Endothelial cell of umbilical vein (primary cell): ENCODE measurements at regions not wholly inside any gene's neighbourhood (a gene's known extent, or its start where the extent isn't known, plus 50 kb on each side); places are given as distances from the start of the nearest gene placed in this dataset.

Source experiments
- BruUV-seq: library from RNA; stranded (reverse); fragments of 400-500 nt; replicated peaks from 2 replicates; lab custom pipeline; 2021; lab: Mats Ljungman, UMichigan
- CTCF ChIA-PET: fragments of 300-600, 350-600 bp; sonication (Branson Sonifier 250); formaldehyde crosslinking; loops from one replicate; lab custom pipeline; 2021; ENCODE audit warnings: antibody characterized with exemption, inconsistent platforms; lab: Charles Lee
- POLR2A ChIA-PET: fragments of 300-600, 350-600 bp; sonication (Branson Sonifier 250); formaldehyde crosslinking; loops from one replicate; lab custom pipeline; 2021; ENCODE audit warnings: antibody characterized with exemption, inconsistent platforms; lab: Charles Lee
- DNase-seq: peaks from one replicate; pipeline ENCODE4 v3.0.0-alpha.2; 2011; ENCODE audit warnings: low read depth, low spot score
- FAIRE-seq: peaks from 2 replicates; lab custom pipeline; 2011; peaks lifted over from hg19 to GRCh38; lab: Jason Lieb, UNC
- H2AFZ ChIP-seq: 2 replicates; pipeline ENCODE4 v1.6.0; 2012; ENCODE audit warnings: low read depth, low read length, control low read depth, inconsistent platforms
- H3K27ac ChIP-seq: 2 replicates; pipeline ENCODE4 v1.5.1; 2011; ENCODE audit warnings: low read depth, mild to moderate bottlenecking, control low read depth, low read length, moderate library complexity; ENCODE audit not compliant: insufficient read depth
- H3K27me3 ChIP-seq, 2 experiments: 2 replicates each; pipeline versions ENCODE4 v1.6.0 to v1.6.1; 2011; ENCODE audit warnings: low read length in 2 of 2, mixed read lengths in 1 of 2; ENCODE audit not compliant: control insufficient read depth in 2 of 2, insufficient read depth in 2 of 2
- H3K36me3 ChIP-seq, 2 experiments: 2 replicates in 1 of 2; 3 replicates in 1 of 2; pipeline ENCODE4 v1.5.1; 2011; ENCODE audit warnings: low read length in 2 of 2, mild to moderate bottlenecking in 1 of 2, moderate library complexity in 1 of 2; ENCODE audit not compliant: control insufficient read depth in 2 of 2, insufficient read depth in 2 of 2; ENCODE audit errors: extremely low read depth in 1 of 2
- H3K4me1 ChIP-seq: 3 replicates; pipeline ENCODE4 v1.5.1; 2011; ENCODE audit warnings: mild to moderate bottlenecking, low read length; ENCODE audit not compliant: control insufficient read depth, insufficient read depth; ENCODE audit errors: extremely low read depth
- H3K4me2 ChIP-seq: 2 replicates; pipeline ENCODE4 v1.6.1; 2011; ENCODE audit warnings: low read length, control low read depth, mixed read lengths; ENCODE audit not compliant: insufficient read depth
- H3K4me3 ChIP-seq, 3 experiments: fragments of 200-600 bp in 1 of 3; sonication (generic), shearing (Covaris generic) in 1 of 3; replicated peaks in 1 of 3; 2 replicates each; pipeline ENCODE4 v1.5.1; 2011 to 2016; ENCODE audit warnings: control low read depth in 3 of 3, low read length in 3 of 3, mild to moderate bottlenecking in 2 of 3, inconsistent platforms in 1 of 3, low read depth in 1 of 3, moderate library complexity in 1 of 3; ENCODE audit not compliant: insufficient read depth in 1 of 3
- H3K79me2 ChIP-seq: 2 replicates; pipeline ENCODE4 v1.6.0; 2012; ENCODE audit warnings: low read length, inconsistent platforms; ENCODE audit not compliant: control insufficient read depth, insufficient read depth
- H3K9ac ChIP-seq: replicated peaks from 2 replicates; pipeline ENCODE3; 2011; ENCODE audit warnings: low read length, control low read depth; ENCODE audit not compliant: insufficient read depth; ENCODE audit errors: extremely low read depth
- H3K9me1 ChIP-seq: replicated peaks from 3 replicates; pipeline ENCODE4 v1.6.0; 2011; ENCODE audit warnings: mild to moderate bottlenecking, low read length; ENCODE audit not compliant: control insufficient read depth, insufficient read depth; ENCODE audit errors: extremely low read depth
- H3K9me3 ChIP-seq: replicated peaks from 2 replicates; pipeline ENCODE4 v1.5.1; 2012; ENCODE audit warnings: low read length, inconsistent platforms; ENCODE audit not compliant: control insufficient read depth, insufficient read depth
- H4K20me1 ChIP-seq: replicated peaks from 2 replicates; pipeline ENCODE3; 2011; ENCODE audit warnings: mild to moderate bottlenecking, low read length; ENCODE audit not compliant: control insufficient read depth, insufficient read depth; ENCODE audit errors: extremely low read depth
- EZH2 ChIP-seq: IDR thresholded peaks from 2 replicates; pipeline ENCODE4 v1.6.1; 2012; ENCODE audit warnings: borderline replicate concordance, low read depth, mild to moderate bottlenecking, moderate library complexity, low read length, inconsistent platforms; ENCODE audit not compliant: severe bottlenecking
- FOS ChIP-seq: IDR thresholded peaks from 2 replicates; pipeline ENCODE4 v1.6.1; 2011; ENCODE audit warnings: mild to moderate bottlenecking, low read length, moderate library complexity, borderline replicate concordance; ENCODE audit not compliant: insufficient read depth
- GATA2 ChIP-seq: IDR thresholded peaks from 2 replicates; pipeline ENCODE4 v1.7.0; 2011; ENCODE audit warnings: low read depth, mild to moderate bottlenecking, moderate library complexity, mixed read lengths, low read length; ENCODE audit not compliant: insufficient read length, insufficient read depth
- JUN ChIP-seq: IDR thresholded peaks from 2 replicates; pipeline ENCODE4 v1.6.1; 2011; ENCODE audit warnings: borderline replicate concordance, low read depth; ENCODE audit not compliant: insufficient read length, insufficient read depth
- MYC ChIP-seq: IDR thresholded peaks from one replicate; pipeline ENCODE4 v1.6.1; 2011; ENCODE audit warnings: mild to moderate bottlenecking, low read depth, low read length
- POLR2A ChIP-seq: IDR thresholded peaks from 2 replicates; pipeline ENCODE4 v1.6.1; 2012; ENCODE audit warnings: low read depth, mild to moderate bottlenecking, control low read depth, low read length
- POLR2AphosphoS5 ChIP-seq: IDR thresholded peaks from 2 replicates; pipeline ENCODE4 v1.6.1; 2012; ENCODE audit warnings: low read depth, mild to moderate bottlenecking, control low read depth, low read length, moderate library complexity; ENCODE audit not compliant: insufficient read depth
- dilution Hi-C: fragments of 300-500 bp; cut with MboI; formaldehyde crosslinking; loops from one replicate; pipeline ENCODE4 v1.15.0; 2019; ENCODE audit warnings: low sequenced_read_pairs; ENCODE audit not compliant: extremely low pct_ligation_motif_present
- intact Hi-C: fragments of 100-400 bp; cut with micrococcal nuclease; formaldehyde crosslinking; loops from one replicate; pipeline ENCODE4 v1.10.0; 2022
- TF ChIP-seq, protein P1 (sequence below), 2 donors: IDR thresholded peaks; 1 replicate in 1 of 2; 2 replicates in 1 of 2; pipeline ENCODE4 v1.5.1; 2011; ENCODE audit warnings: low read length in 2 of 2, mild to moderate bottlenecking in 2 of 2, moderate library complexity in 2 of 2, control low read depth in 1 of 2, inconsistent platforms in 1 of 2, low read depth in 1 of 2; ENCODE audit not compliant: insufficient read depth in 1 of 2; ENCODE audit errors: extremely low read depth in 1 of 2
- TF ChIP-seq, protein P2 (sequence below): IDR thresholded peaks from 2 replicates; pipeline ENCODE4 v1.6.1; 2011; ENCODE audit not compliant: insufficient read depth, insufficient read length

DNA sequence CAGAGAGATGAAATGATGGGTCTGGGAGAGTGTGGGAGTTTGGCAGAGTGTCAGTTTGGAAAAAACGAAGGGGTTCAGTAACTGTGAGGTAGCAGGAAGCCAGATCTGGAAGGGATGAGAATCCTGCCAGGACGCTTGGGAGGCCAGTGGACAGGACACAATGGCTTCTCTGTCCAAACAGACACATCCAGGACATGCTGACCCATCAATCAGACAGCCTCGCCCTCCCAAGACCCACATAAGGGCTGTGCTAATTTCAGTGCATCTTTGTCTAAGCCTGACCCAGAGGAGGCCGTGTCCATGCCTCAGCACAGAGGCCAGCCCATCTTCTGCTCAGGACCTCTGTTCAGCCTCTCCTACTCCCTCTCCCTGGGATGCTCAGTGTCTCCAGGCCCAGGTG lies 576.5 kb upstream of the B3GAT1 start:
- CTCF ChIA-PET: no interaction called here
- dilution Hi-C loops: no loop called here
- no peaks in the 10 kb centered on the region for H3K27me3 ChIP-seq
- no peak for DNase-seq
- H3K9me3 ChIP-seq: no peaks in the 10 kb centered on the region
- no peaks in the 10 kb centered on the region for H3K9me1 ChIP-seq
- no peaks in the 10 kb centered on the region for H3K36me3 ChIP-seq
- H3K4me2 ChIP-seq: no peak overlapping the region
- intact Hi-C loops: no loop called here
- H4K20me1 ChIP-seq: no peaks in the 10 kb centered on the region
- H3K4me1 ChIP-seq: no peaks in the 10 kb centered on the region
- BruUV-seq: no TSS peak
- TF ChIP-seq FOS (no peak), JUN (no peak), POLR2AphosphoS5 (no peak), POLR2A (no peak), MYC (no peak)
- TF ChIP-seq, protein P1, sequence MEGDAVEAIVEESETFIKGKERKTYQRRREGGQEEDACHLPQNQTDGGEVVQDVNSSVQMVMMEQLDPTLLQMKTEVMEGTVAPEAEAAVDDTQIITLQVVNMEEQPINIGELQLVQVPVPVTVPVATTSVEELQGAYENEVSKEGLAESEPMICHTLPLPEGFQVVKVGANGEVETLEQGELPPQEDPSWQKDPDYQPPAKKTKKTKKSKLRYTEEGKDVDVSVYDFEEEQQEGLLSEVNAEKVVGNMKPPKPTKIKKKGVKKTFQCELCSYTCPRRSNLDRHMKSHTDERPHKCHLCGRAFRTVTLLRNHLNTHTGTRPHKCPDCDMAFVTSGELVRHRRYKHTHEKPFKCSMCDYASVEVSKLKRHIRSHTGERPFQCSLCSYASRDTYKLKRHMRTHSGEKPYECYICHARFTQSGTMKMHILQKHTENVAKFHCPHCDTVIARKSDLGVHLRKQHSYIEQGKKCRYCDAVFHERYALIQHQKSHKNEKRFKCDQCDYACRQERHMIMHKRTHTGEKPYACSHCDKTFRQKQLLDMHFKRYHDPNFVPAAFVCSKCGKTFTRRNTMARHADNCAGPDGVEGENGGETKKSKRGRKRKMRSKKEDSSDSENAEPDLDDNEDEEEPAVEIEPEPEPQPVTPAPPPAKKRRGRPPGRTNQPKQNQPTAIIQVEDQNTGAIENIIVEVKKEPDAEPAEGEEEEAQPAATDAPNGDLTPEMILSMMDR (IDR thresholded peaks at IDR 0.05; ENCODE audit: extremely low read depth in 1 of 2, insufficient read depth in 1 of 2, low read depth in 1 of 2, low read length in 2 of 2): no peak
- no peak overlapping the region for H3K4me3 ChIP-seq
- no peak overlapping the region for H2AFZ ChIP-seq
- no peak overlapping the region for H3K9ac ChIP-seq
- FAIRE-seq: no peak
- POLR2A ChIA-PET: no interaction called here
- H3K27ac ChIP-seq: no peak overlapping the region
- H3K79me2 ChIP-seq: no peaks in the 10 kb centered on the region

DNA sequence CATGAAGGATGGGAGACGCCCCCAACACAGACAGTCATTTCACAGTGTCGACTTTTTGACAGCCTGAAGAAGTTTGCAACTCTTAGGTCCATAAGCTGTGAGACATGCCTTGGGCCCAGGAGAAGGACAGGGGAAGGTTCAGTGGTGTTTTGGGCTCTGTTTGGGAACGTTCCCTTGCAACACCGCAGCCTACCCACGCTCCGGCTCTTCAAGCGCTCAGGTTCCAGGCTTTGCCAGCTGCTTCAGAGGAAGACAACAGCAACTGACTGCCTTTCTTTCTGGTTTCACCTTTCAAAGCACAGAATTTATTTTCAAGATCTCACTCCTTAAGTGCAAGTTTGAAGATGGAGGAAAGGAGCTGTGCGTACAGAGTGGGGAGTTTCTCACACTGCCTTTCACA lies 575.8 kb upstream of the B3GAT1 start:
- Histone ChIP-seq H3K4me1 (no peaks in the 10 kb centered on the region), H3K9ac (no peak overlapping the region), H3K4me2 (no peak overlapping the region), H3K9me1 (no peaks in the 10 kb centered on the region), H3K79me2 (no peaks in the 10 kb centered on the region), H2AFZ (no peak overlapping the region), H3K9me3 (no peaks in the 10 kb centered on the region), H3K36me3 (no peaks in the 10 kb centered on the region), H4K20me1 (no peaks in the 10 kb centered on the region), H3K27me3 (no peaks in the 10 kb centered on the region), H3K27ac (no peak overlapping the region), H3K4me3 (no peak overlapping the region)
- no peak for DNase-seq
- dilution Hi-C loops (no loop called here), intact Hi-C loops (no loop called here)
- BruUV-seq: no TSS peak
- TF ChIP-seq, protein P1 (IDR thresholded peaks at IDR 0.05; ENCODE audit: extremely low read depth in 1 of 2, insufficient read depth in 1 of 2, low read depth in 1 of 2, low read length in 2 of 2): no peak
- TF ChIP-seq EZH2 (no peak), GATA2 (no peak), POLR2A (no peak), JUN (no peak), POLR2AphosphoS5 (no peak), FOS (no peak), MYC (no peak)
- TF ChIP-seq, protein P2, sequence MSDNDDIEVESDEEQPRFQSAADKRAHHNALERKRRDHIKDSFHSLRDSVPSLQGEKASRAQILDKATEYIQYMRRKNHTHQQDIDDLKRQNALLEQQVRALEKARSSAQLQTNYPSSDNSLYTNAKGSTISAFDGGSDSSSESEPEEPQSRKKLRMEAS: no peak
- POLR2A ChIA-PET: no interaction called here
- no peak for FAIRE-seq
- CTCF ChIA-PET: no interaction called here
